Superior temporal gyrus (tissue), 1 donor: ENCODE measurements at regions not wholly inside any gene's neighbourhood (a gene's known extent, or its start where the extent isn't known, plus 50 kb on each side); places are given as distances from the start of the nearest gene placed in this dataset.
"Not testable (repeated sequence)": the region's sequence is repeated elsewhere in the genome, so short reads cannot be mapped to it uniquely, and the experiment has no call there.

Experiments
- DNase-seq: peaks from one replicate; pipeline ENCODE4 v3.0.0-alpha.2; 2016; ENCODE audit errors: extremely low spot score

DNA sequence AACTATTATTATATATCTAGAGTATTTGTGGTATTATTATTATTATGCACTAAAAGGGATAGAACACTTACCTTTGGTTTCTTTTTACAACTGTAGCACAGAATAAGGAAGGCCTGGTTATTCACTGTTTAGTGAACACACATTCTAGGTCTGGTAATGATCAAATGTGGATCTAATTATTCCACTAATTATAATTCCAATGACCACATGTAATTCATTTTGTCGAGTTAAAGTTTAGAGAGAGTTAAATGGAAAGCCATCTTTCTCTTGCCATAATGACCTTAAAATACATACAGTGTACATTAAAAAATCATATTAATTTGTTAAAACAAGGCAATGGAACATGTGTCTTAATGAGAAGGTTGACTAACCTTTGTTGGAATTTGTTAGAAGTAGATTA is 147.8 kb downstream of the SEM1 start:
- DNase-seq, result no peak

GRCh38 chr7:96558530-96558929 is 151.1 kb downstream of the SEM1 start:
- no peak for DNase-seq

DNA sequence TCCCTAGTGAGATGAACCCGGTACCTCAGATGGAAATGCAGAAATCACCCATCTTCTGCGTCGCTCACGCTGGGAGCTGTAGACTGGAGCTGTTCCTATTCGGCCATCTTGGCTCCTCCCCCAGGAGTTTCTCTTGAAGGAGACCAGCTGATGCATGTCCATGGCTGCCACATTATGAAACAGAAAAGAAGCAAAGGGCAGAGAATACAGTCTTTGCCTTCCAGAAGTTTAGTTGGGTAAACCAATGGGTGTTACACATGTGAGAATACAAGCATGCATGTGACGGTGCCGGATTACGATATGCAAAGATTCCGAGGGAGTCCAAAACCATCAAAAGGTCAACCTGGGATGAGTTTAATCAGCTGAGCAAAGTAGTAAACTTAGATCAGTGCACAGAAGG is 151.6 kb downstream of the SEM1 start:
- no peak for DNase-seq

- DNase-seq, result not testable (repeated sequence)
These were observed 152.0 kb downstream of the SEM1 start for GRCh38 chr7:96557598-96557997.

- DNase-seq, result no peak
These were observed 161.0 kb downstream of the SEM1 start for GRCh38 chr7:96548664-96549063.

GRCh38 chr7:96547371-96547811 is 162.3 kb downstream of the SEM1 start:
- no peak for DNase-seq

GRCh38 chr7:96546426-96546825 is 163.2 kb downstream of the SEM1 start:
- DNase-seq, result no peak

- DNase-seq, result no peak
These were observed 170.2 kb downstream of the SEM1 start for GRCh38 chr7:96539471-96539870.

- no peak for DNase-seq
These were observed 171.0 kb downstream of the SEM1 start for GRCh38 chr7:96538632-96539031.

DNA sequence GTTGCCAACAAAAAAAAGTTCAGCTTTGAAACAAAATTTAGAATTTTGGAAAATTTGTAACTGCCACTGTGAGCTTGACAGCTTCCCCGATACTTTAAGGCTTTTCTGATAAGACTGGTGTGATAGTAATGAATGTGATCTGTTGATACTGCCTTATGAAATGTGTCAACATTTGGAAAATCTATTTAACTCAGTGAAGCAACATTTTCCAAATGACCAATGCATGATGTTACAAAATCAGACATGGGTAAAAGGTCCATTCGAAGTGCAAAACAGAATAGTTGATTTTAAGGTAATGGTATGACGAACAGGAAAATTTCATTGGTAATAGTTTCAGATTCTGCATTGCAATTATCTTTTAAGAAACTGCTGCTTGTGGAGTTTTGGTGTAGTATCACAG is 175.4 kb downstream of the SEM1 start:
- no peak for DNase-seq

GRCh38 chr7:96532428-96532935 is 177.2 kb downstream of the SEM1 start:
- no peak for DNase-seq

DNA sequence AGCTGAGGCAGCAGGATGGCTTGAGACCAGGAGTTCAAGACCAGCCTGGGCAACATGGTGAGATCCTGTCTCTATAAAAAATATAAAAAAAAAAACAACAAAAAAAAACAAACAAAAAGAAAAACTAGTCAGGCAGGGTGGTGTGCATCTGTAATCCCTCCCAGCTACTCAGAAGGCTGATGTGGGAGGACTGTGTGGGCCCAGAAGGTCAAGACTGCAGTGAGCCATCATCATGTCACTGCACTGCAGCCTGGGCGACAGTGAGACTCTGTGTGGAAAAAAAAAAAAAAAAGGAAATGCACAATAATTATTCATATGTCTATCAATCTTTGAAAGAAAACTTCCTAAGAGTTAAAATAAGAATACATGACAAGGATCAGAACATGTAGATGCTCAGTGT is 178.3 kb downstream of the SEM1 start:
- DNase-seq, result no peak

DNA sequence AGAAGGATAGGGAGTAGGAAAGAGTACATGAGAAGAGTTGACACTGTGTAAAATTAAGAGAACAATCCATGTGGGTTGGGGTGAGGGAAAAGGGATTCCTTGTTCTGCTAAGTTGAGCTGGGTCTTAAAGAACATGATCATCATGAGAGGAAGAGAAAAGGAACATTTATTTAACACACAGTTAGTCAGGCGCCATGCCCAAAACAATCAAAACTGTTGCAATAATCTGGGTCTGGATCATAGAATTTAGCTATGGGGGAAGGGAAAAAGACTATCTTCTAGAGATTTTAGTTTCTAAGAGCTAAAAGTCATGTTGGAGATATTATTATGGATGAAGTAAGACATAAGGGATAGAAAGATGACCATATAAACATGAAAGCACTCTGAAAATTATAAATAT is 178.9 kb downstream of the SEM1 start:
- no peak for DNase-seq

DNA sequence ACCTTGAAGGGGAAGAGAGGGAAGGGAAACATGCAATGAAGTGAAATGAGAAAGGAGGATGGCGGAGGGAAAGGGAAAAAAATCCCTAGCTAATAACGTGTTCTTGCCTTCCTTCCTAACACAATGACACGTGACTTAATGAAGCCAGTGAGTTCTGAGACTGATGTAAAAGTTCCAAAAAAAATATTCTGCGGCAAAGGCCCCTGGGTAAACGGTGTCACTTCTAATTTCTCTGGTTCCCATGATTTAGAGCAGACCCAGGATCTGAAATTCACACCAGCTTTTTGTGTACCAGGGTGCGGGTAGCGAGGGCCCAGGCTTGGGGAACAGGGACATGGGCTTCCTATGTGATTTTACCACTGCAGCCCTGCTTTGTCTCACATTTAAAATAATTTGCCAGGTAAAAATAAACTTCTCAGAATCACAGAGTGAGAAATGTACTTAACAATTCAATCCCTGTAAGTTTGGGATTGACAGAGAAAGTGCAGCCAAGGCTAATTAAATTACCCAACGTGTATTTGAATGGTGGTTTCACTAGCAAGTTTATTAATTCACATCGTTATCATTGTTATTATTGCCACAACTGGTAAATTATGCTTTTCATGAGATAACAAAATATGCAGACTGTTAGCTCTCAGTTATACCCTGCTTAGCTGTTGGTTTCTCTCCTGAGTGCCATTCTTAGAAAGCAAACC is 182.4 kb downstream of the SEM1 start:
- no peak for DNase-seq

DNA sequence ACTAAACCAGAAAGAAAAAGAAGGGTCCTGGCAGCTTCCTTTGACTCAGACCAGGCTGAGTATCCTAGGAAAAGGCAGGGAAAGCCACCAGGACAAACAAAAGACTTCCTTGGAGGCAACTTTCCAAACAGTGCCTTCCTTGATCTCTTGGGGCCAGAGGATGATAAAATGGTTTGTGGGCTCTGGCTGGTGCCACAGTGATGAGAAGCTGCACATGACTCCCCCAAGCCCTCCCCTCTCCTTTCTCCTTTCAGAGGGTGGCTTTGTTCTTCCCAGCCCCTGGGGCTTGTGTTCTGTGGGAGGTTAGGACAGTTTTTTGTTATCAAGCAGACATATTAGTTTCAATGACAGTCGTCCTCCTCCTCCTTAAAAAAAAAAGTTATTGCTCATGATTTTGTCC is 183.2 kb downstream of the SEM1 start:
- DNase-seq, result peak; percentile 49

DNA sequence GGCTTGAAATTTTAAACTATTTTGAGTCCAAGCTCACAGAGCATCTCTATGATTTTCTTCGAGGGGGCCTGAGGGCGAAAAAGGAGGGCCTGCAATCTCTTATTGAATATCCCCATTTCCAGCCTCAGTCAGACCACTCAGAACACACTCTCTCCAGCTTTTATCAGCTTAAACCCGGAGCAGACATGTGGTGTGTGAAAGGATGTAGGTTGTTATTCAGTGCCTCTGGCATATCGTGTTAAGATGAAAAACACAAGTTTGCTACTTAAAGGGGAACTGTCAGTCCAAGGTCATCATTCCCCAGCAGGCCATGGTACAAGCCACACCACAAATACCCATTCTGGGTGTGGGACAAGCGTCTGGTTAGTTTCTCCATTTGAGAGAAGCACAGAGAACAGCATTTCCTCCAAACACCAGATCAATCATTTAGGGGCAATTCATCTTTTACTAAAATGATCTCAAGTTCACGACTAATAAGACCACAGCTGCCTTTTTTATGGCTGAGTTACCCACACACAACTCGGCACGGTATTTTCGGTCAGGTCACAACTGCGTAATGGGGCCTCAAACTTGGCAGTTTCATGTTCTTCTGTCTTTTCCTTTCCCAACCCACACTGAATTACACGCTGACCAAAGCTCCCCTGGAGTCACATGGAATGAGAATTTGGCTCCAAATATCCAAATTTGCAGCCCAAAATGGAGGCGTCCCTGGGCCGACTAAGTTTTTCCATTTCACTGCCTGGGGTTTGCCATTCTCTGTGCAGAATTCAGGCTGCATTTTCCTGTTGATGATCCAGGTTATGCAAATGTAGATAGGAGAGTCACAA is 188.4 kb downstream of the SEM1 start:
- DNase-seq, result no peak

DNA sequence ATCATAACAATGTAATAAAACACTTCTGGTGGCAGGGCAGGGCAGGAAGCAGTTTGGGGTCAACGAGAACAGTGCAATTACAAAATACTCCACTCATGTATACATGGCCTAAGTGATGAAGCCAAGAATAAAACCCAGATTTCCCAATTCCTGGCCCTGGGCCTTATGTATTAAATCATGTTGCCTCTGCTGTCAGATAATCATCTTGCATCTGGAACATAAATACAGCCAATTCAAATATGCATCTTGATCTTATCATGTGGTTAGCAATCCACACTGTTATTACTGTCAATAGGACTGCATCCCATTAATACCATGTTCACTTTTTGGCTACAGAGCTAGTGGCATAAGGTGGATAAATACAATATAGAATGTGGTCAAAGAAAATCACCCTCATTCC is 186.5 kb upstream of the SLC25A13 start:
- no peak for DNase-seq

GRCh38 chr7:96503597-96503996 is 181.7 kb upstream of the SLC25A13 start:
- DNase-seq, result no peak

GRCh38 chr7:96501318-96501717 is 179.4 kb upstream of the SLC25A13 start:
- no peak for DNase-seq

GRCh38 chr7:96499532-96499931 is 177.6 kb upstream of the SLC25A13 start:
- DNase-seq, result no peak

DNA sequence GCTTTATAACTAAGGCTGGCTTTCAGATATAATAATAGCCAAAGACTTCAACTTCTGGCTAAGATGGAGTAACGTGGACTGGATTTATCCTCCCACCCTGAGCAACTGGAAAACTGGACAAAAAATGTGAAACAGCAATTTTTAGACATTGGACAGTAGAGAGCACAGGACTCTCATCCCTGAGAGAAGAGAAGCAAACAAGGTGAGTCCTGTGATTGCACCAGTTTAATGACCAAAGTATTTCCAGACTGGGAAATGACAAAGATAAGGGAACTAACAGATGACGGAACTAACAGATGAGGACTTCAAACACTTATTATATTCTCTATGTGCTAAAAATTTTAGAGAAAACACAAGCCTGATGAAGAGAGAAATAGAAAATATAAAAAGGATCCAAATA is 175.7 kb upstream of the SLC25A13 start:
- DNase-seq, result no peak

DNA sequence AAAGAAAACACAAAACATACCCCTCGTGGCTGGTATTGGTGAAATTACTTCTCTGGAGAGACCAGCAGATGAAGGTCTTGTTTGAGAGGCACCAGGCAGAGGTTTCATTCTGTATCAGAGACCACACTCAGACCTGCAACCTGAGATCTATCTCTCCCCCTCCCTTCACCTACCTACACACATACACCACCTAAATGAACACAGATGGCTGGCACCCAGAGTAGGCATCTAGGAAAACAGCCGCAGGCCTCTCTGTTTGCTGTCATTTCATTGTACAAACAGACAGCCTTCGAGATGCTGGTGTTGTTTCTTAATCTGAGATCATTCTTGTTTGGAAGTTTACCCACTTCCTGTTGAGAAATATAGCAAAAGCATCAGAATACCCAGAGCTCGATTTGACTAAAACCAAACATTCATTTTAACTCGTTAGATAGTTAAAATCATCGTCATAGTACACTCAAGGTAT is 173.9 kb upstream of the SLC25A13 start:
- no peak for DNase-seq

DNA sequence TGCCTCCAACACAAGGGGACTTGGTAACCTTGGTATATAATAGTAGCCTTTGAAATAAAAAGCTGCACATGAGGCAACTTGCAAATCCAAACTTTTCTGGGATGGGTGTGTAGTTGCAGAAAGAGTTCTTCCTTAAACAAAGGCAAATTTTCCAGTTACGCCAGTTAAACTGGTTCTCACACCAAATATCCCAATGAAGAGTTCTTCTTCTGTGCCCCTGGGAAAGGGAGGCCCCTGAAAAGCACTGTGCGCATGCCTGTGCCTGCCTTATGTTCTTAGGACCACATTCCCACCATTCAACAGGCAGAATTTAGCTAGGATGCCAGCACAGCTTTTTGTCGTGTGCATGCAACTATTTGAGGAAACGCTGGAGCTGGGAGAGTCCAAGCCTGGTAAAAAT is 164.8 kb upstream of the SLC25A13 start:
- DNase-seq, result no peak
